IPS-15b (cell line): ENCODE measurements at regions not wholly inside any gene's neighbourhood (a gene's known extent, or its start where the extent isn't known, plus 50 kb on each side); places are given as distances from the start of the nearest gene placed in this dataset.
"Not testable (repeated sequence)": the region's sequence is repeated elsewhere in the genome, so short reads cannot be mapped to it uniquely, and the experiment has no call there.

Experiments
- H3K27me3 ChIP-seq: one replicate; pipeline ENCODE4 v1.6.1; 2013; ENCODE audit warnings: low read length; ENCODE audit not compliant: control insufficient read depth, insufficient read depth
- H3K36me3 ChIP-seq: one replicate; pipeline ENCODE4 v1.6.1; 2013; ENCODE audit warnings: low read length; ENCODE audit not compliant: control insufficient read depth, insufficient read depth
- H3K4me1 ChIP-seq: one replicate; pipeline ENCODE4 v1.6.1; 2013; ENCODE audit warnings: mild to moderate bottlenecking, low read length; ENCODE audit not compliant: control insufficient read depth, insufficient read depth
- H3K4me3 ChIP-seq: one replicate; pipeline ENCODE4 v1.5.1; 2013; ENCODE audit warnings: low read depth, low read length
- H3K9ac ChIP-seq: one replicate; pipeline ENCODE4 v1.6.1; 2013; ENCODE audit warnings: low read depth, mild to moderate bottlenecking, low read length
- H3K9me3 ChIP-seq: one replicate; pipeline ENCODE4 v1.6.1; 2013; ENCODE audit warnings: mild to moderate bottlenecking, low read length; ENCODE audit not compliant: control insufficient read depth, insufficient read depth

DNA sequence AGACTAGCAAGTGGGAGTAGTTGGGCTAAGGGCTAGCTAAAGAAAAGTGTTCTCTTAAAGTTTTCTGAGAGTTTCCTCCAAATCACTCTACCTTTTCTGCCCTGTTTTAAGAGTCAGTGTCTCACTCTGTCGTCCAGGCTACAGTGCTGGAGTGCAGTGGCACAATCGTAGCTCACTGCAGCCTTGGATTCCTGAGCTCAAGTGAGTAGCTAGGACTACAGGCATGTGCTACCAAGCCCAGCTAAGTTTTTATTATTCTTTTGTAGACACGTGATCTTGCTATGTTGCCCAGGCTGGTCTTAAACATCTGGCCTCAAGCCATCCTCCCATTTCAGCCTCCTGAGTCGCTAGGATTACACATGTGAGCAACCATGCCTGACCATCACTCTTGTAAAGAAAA, 378.9 kb downstream of the CAAP1 start:
- no peaks in the 10 kb centered on the region for H3K9me3 ChIP-seq
- H3K36me3 ChIP-seq = no peaks in the 10 kb centered on the region
- H3K27me3 ChIP-seq = no peaks in the 10 kb centered on the region
- no peak overlapping the region for H3K4me3 ChIP-seq
- no peak overlapping the region for H3K9ac ChIP-seq
- no peaks in the 10 kb centered on the region for H3K4me1 ChIP-seq

DNA sequence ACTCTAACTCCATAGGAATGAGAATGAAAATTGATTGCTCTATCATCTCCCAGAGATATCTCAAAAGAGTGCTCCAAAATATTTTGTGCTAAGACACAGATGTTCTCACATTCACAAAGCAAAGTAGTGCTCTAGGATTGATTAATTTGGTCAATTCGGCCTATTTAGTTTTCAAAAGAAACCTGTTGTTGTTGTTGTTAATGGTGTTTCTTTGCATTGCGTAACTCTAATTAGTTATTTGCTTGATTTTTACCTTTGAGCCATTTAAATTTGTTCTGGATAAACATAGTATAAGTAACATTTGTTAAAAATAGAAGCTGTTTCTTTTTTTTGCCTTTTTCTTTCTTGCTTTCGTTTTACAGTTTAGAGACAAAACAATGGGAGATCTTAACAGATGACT, 382.5 kb downstream of the CAAP1 start:
- Histone ChIP-seq H3K4me3 (no peak overlapping the region), H3K36me3 (no peaks in the 10 kb centered on the region), H3K4me1 (no peaks in the 10 kb centered on the region), H3K9me3 (no peaks in the 10 kb centered on the region), H3K27me3 (no peaks in the 10 kb centered on the region), H3K9ac (no peak overlapping the region)

DNA sequence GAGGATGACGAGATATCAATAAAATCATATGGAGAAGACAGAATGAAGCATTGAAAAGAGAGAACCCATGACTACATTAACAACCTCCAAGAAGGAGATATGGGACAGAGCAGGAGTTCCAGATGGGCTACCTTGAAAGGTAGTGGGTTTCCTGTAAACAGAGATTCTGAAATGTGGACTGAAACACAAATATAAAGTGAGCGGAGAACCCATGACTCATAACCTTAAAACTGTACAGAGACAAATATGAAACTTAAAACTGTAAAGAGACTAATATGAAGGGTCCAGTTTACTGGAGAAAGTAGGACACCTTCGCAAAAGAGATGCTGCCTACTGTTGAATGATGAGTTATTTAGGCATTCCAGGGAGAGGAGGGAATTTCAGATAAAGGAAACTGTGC, 383.7 kb downstream of the CAAP1 start:
- Histone ChIP-seq H3K4me3 (no peak overlapping the region), H3K36me3 (no peaks in the 10 kb centered on the region), H3K9ac (no peak overlapping the region), H3K4me1 (no peaks in the 10 kb centered on the region), H3K27me3 (no peaks in the 10 kb centered on the region), H3K9me3 (no peaks in the 10 kb centered on the region)

GRCh38 chr9:26504057-26504456, 388.5 kb downstream of the CAAP1 start:
- H3K4me3 ChIP-seq = no peak overlapping the region
- no peaks in the 10 kb centered on the region for H3K4me1 ChIP-seq
- H3K36me3 ChIP-seq = no peaks in the 10 kb centered on the region
- H3K9ac ChIP-seq = no peak overlapping the region
- H3K27me3 ChIP-seq = no peaks in the 10 kb centered on the region
- no peaks in the 10 kb centered on the region for H3K9me3 ChIP-seq

GRCh38 chr9:26502311-26502710, 390.3 kb downstream of the CAAP1 start:
- H3K36me3 ChIP-seq = no peaks in the 10 kb centered on the region
- no peaks in the 10 kb centered on the region for H3K27me3 ChIP-seq
- no peak overlapping the region for H3K4me3 ChIP-seq
- no peaks in the 10 kb centered on the region for H3K4me1 ChIP-seq
- no peaks in the 10 kb centered on the region for H3K9me3 ChIP-seq
- H3K9ac ChIP-seq = no peak overlapping the region

DNA sequence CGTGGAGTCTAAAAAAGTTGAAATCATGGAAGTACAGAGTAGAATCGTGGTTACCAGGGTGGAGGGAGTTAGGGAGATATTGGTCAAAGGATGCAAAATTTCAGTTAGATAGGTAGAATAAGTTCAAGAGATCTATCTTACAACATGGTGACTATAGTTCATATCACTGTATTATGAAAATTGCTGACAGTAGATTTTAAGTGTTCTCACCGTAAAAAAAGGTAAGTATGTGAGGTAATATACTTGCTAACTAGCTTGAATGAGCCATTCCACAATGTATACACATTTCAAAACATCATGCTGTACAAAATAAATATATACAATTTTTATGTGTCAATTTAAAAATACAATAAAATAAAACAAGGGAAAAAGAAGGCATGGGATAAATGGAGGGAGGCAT, 392.1 kb downstream of the CAAP1 start:
- Histone ChIP-seq H3K4me3 (no peak overlapping the region), H3K4me1 (no peaks in the 10 kb centered on the region), H3K27me3 (no peaks in the 10 kb centered on the region), H3K9me3 (no peaks in the 10 kb centered on the region), H3K36me3 (no peaks in the 10 kb centered on the region), H3K9ac (no peak overlapping the region)

GRCh38 chr9:26492608-26493521, 399.7 kb downstream of the CAAP1 start:
- H3K9ac ChIP-seq, H3K27me3 ChIP-seq, H3K9me3 ChIP-seq, H3K4me1 ChIP-seq, H3K36me3 ChIP-seq, H3K4me3 ChIP-seq: not testable (repeated sequence)

DNA sequence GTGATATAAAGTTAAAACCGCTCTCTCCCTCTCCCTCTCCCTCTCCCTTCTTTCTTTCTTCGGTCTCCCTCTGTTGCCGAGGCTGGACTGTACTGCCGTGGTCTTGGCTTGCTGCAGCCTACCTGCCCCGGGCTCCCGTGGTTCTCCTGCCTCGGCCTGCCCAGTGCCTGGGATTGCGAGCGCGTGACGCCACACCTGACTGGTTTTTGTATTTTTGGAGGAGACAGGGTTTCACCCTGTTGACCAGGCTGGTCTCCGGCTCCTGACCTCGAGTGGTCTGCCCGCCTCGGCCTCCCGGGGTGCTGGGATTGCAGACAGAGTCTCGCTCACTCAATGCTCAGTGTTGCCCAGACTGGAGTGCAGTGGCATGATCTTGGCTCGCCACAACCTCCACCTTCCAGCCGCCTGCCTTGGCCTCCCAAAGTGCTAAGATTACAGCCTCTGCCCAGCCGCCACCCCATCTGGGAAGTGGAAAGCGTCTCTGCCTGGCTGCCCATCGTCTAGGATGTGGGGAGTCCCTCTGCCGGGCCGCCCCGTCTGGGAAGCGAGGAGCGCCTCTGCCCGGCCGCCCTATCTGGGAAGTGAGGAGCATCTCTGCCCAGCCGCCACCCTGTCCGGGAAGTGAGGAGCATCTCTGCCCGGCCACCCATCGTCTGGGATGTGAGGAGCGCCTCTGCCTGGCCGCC, 400.5 kb downstream of the CAAP1 start:
- not testable (repeated sequence) for H3K4me3 ChIP-seq, H3K9me3 ChIP-seq, H3K4me1 ChIP-seq, H3K36me3 ChIP-seq, H3K9ac ChIP-seq, H3K27me3 ChIP-seq

- Histone ChIP-seq H3K9ac (no peak overlapping the region), H3K36me3 (no peaks in the 10 kb centered on the region), H3K9me3 (no peaks in the 10 kb centered on the region), H3K4me3 (no peak overlapping the region), H3K27me3 (no peaks in the 10 kb centered on the region), H3K4me1 (no peaks in the 10 kb centered on the region)
Measured at GRCh38 chr9:26483991-26484390, 408.6 kb downstream of the CAAP1 start.

- Histone ChIP-seq H3K27me3 (no peaks in the 10 kb centered on the region), H3K36me3 (no peaks in the 10 kb centered on the region), H3K9ac (no peak overlapping the region), H3K9me3 (no peaks in the 10 kb centered on the region), H3K4me3 (no peak overlapping the region), H3K4me1 (no peaks in the 10 kb centered on the region)
Measured at GRCh38 chr9:26477963-26478362, 414.6 kb downstream of the CAAP1 start.

- no peaks in the 10 kb centered on the region for H3K27me3 ChIP-seq
- no peaks in the 10 kb centered on the region for H3K36me3 ChIP-seq
- H3K9ac ChIP-seq = no peak overlapping the region
Measured at GRCh38 chr9:26471261-26471660, 421.3 kb downstream of the CAAP1 start.

DNA sequence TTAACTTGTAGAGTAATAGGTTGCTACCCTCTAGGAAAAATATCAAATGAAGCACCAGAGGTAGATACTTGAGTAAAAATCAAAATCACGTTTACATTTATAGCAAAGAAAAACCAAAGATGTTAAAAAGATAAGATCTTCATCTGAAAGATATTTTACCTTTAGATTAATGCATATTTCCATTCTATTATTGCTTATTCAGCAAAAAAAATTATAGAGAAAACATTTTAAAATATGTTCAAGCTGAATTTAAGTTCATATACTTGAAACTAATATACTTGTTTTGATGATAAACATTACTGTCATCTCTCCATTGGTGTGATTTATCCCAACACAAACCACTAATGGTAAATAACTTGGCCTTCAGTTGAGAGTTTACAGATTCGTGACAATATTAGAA, 422.3 kb downstream of the CAAP1 start:
- no peaks in the 10 kb centered on the region for H3K36me3 ChIP-seq
- no peaks in the 10 kb centered on the region for H3K4me1 ChIP-seq

More at GRCh38 chr9:26471261-26471660, 421.3 kb downstream of the CAAP1 start:
- no peak overlapping the region for H3K4me3 ChIP-seq
- H3K9me3 ChIP-seq = no peaks in the 10 kb centered on the region
- H3K4me1 ChIP-seq = no peaks in the 10 kb centered on the region

More for the DNA sequence above, 422.3 kb downstream of the CAAP1 start:
- no peaks in the 10 kb centered on the region for H3K9me3 ChIP-seq
- H3K9ac ChIP-seq = no peak overlapping the region
- H3K27me3 ChIP-seq = no peaks in the 10 kb centered on the region
- H3K4me3 ChIP-seq = no peak overlapping the region
